Loucy (cell line): ENCODE measurements at regions not wholly inside any gene's neighbourhood (a gene's known extent, or its start where the extent isn't known, plus 50 kb on each side); places are given as distances from the start of the nearest gene placed in this dataset.
"Not testable (repeated sequence)": the region's sequence is repeated elsewhere in the genome, so short reads cannot be mapped to it uniquely, and the experiment has no call there.

Experiments
- H2AFZ ChIP-seq: fragments of 200-600 bp; sonication (generic); 2 replicates; pipeline ENCODE4 v1.6.0; 2016; ENCODE audit warnings: antibody characterized with exemption, mild to moderate bottlenecking, low read length, moderate library complexity
- H3F3A ChIP-seq: fragments of 200-600 bp; 2 replicates; pipeline ENCODE4 v1.6.0; 2016; ENCODE audit warnings: antibody characterized with exemption, low read depth, mild to moderate bottlenecking
- H3K27me3 ChIP-seq: fragments of 200-600 bp; sonication (generic); 2 replicates; pipeline ENCODE4 v1.6.1; 2014; ENCODE audit warnings: low read length, mild to moderate bottlenecking; ENCODE audit not compliant: insufficient read depth, poor library complexity, severe bottlenecking
- H3K36me3 ChIP-seq: fragments of 200-600 bp; sonication (generic); 2 replicates; pipeline ENCODE4 v1.6.1; 2016; ENCODE audit warnings: low read length; ENCODE audit not compliant: insufficient read depth
- H3K4me1 ChIP-seq: fragments of 200-600 bp; sonication (generic); 2 replicates; pipeline ENCODE4 v1.5.1; 2014; ENCODE audit warnings: low read length, mild to moderate bottlenecking; ENCODE audit not compliant: insufficient read depth, poor library complexity, severe bottlenecking
- H3K4me2 ChIP-seq: fragments of 200-600 bp; sonication (generic); 2 replicates; pipeline ENCODE4 v1.6.0; 2014; ENCODE audit warnings: antibody characterized with exemption, low read length, low read depth, mild to moderate bottlenecking; ENCODE audit not compliant: poor library complexity, severe bottlenecking
- H3K4me3 ChIP-seq: fragments of 200-600 bp; sonication (generic); 2 replicates; pipeline ENCODE4 v1.5.1; 2014; ENCODE audit warnings: low read length, mild to moderate bottlenecking, mixed read lengths; ENCODE audit not compliant: poor library complexity, severe bottlenecking
- H3K79me2 ChIP-seq: fragments of 200-600 bp; sonication (generic); 2 replicates; pipeline ENCODE4 v1.6.1; 2014; ENCODE audit warnings: low read length; ENCODE audit not compliant: insufficient read depth
- H3K9ac ChIP-seq: fragments of 200-600 bp; sonication (generic); 2 replicates; pipeline ENCODE4 v1.6.0; 2014; ENCODE audit warnings: mild to moderate bottlenecking, low read depth, low read length, moderate library complexity; ENCODE audit not compliant: poor library complexity, severe bottlenecking
- H3K9me2 ChIP-seq: fragments of 200-600 bp; sonication (generic); replicated peaks from 2 replicates; pipeline ENCODE4 v1.6.1; 2016; ENCODE audit warnings: low read depth, low read length, mixed read lengths
- H3K9me3 ChIP-seq: fragments of 200-600 bp; sonication (generic); 2 replicates; pipeline ENCODE4 v1.6.1; 2014; ENCODE audit warnings: mild to moderate bottlenecking, antibody characterized with exemption, low read length, low read depth; ENCODE audit not compliant: insufficient read depth
- H4K20me1 ChIP-seq: fragments of 200-600 bp; sonication (generic); 2 replicates; pipeline ENCODE4 v1.6.0; 2014; ENCODE audit warnings: antibody characterized with exemption, low read length, mild to moderate bottlenecking; ENCODE audit not compliant: insufficient read depth, poor library complexity, severe bottlenecking
- CTCF ChIP-seq: fragments of 200-600 bp; sonication (generic); conservative IDR thresholded peaks from 2 replicates; pipeline ENCODE4 v1.5.1; 2014; ENCODE audit warnings: mild to moderate bottlenecking, antibody characterized with exemption, low read length
- EZH2phosphoT487 ChIP-seq: fragments of 200-600 bp; IDR thresholded peaks from 2 replicates; pipeline ENCODE4 v1.6.1; 2018; ENCODE audit warnings: antibody characterized with exemption, mild to moderate bottlenecking, moderate library complexity, borderline replicate concordance

GRCh38 chr4:52157071-52157470 lies 106.0 kb downstream of the SPATA18 start:
- not testable (repeated sequence) for H3K27me3 ChIP-seq, H3K9me3 ChIP-seq, H3K4me2 ChIP-seq, H3K79me2 ChIP-seq, H3K4me3 ChIP-seq, H3K9ac ChIP-seq, H3K9me2 ChIP-seq, H4K20me1 ChIP-seq, H3F3A ChIP-seq, H3K4me1 ChIP-seq, H2AFZ ChIP-seq, H3K36me3 ChIP-seq

GRCh38 chr4:52157641-52158316 lies 106.7 kb downstream of the SPATA18 start:
- Histone ChIP-seq H3F3A (no peaks in the 10 kb centered on the region), H3K4me2 (no peak overlapping the region), H3K36me3 (no peaks in the 10 kb centered on the region), H3K79me2 (no peaks in the 10 kb centered on the region), H3K9me3 (no peaks in the 10 kb centered on the region), H3K4me3 (no peak overlapping the region), H3K9me2 (no peaks in the 10 kb centered on the region), H3K4me1 (no peaks in the 10 kb centered on the region), H3K27me3 (no peaks in the 10 kb centered on the region), H2AFZ (no peak overlapping the region), H4K20me1 (no peaks in the 10 kb centered on the region), H3K9ac (no peak overlapping the region)
- TF ChIP-seq CTCF, result no peak

GRCh38 chr4:52160859-52161258 lies 109.8 kb downstream of the SPATA18 start:
- Histone ChIP-seq H3K4me2 (no peak overlapping the region), H3K4me1 (no peaks in the 10 kb centered on the region), H3K9me3 (peaks cover 2% of the 10 kb centered on the region; the same call in 1 of the 2 replicates), H3K79me2 (no peaks in the 10 kb centered on the region), H3K36me3 (no peaks in the 10 kb centered on the region), H4K20me1 (no peaks in the 10 kb centered on the region), H3K4me3 (no peak overlapping the region), H3K27me3 (no peaks in the 10 kb centered on the region), H3K9me2 (no peaks in the 10 kb centered on the region), H3K9ac (no peak overlapping the region), H2AFZ (no peak overlapping the region), H3F3A (no peaks in the 10 kb centered on the region)
- TF ChIP-seq CTCF, result no peak
- TF ChIP-seq EZH2phosphoT487, result no peak

GRCh38 chr4:52164116-52164515 lies 113.0 kb downstream of the SPATA18 start:
- H2AFZ ChIP-seq, result no peak overlapping the region
- peaks cover 2% of the 10 kb centered on the region; the same call in 1 of the 2 replicates for H3K9me3 ChIP-seq
- H3K9ac ChIP-seq, result no peak overlapping the region
- H3K79me2 ChIP-seq, result no peaks in the 10 kb centered on the region
- H3K36me3 ChIP-seq, result no peaks in the 10 kb centered on the region
- no peak for TF ChIP-seq EZH2phosphoT487
- H3K4me1 ChIP-seq, result no peaks in the 10 kb centered on the region
- no peaks in the 10 kb centered on the region for H3K27me3 ChIP-seq
- no peaks in the 10 kb centered on the region for H3F3A ChIP-seq
- H3K4me2 ChIP-seq, result no peak overlapping the region
- H3K9me2 ChIP-seq, result no peaks in the 10 kb centered on the region
- H3K4me3 ChIP-seq, result no peak overlapping the region
- H4K20me1 ChIP-seq, result no peaks in the 10 kb centered on the region
